Trophoblast cell (in vitro differentiated cells and primary cell): ENCODE measurements at regions not wholly inside any gene's neighbourhood (a gene's known extent, or its start where the extent isn't known, plus 50 kb on each side); places are given as distances from the start of the nearest gene placed in this dataset.

Source experiments
- DNase-seq, 2 donors: peaks; one replicate each; pipeline ENCODE4 v3.0.0-alpha.2; 2016
- H2AFZ ChIP-seq: 2 replicates; pipeline ENCODE4 v1.6.1; 2013; ENCODE audit warnings: low read length, moderate library complexity, mild to moderate bottlenecking; ENCODE audit not compliant: insufficient read depth, poor library complexity
- H2AK5ac ChIP-seq: 2 replicates; pipeline ENCODE4 v1.6.1; 2013; ENCODE audit warnings: mild to moderate bottlenecking, low read length
- H2BK120ac ChIP-seq: 2 replicates; pipeline ENCODE4 v1.6.1; 2013; ENCODE audit warnings: low read length, mild to moderate bottlenecking, moderate library complexity; ENCODE audit not compliant: insufficient read depth, poor library complexity
- H2BK12ac ChIP-seq: 2 replicates; pipeline ENCODE4 v1.6.1; 2013; ENCODE audit warnings: mild to moderate bottlenecking, low read length, moderate library complexity
- H2BK5ac ChIP-seq: 2 replicates; pipeline ENCODE4 v1.6.1; 2013; ENCODE audit warnings: low read length, low read depth, moderate library complexity, mild to moderate bottlenecking; ENCODE audit not compliant: poor library complexity
- H3K14ac ChIP-seq: 2 replicates; pipeline ENCODE4 v1.6.1; 2013; ENCODE audit warnings: mild to moderate bottlenecking, low read length
- H3K18ac ChIP-seq: 2 replicates; pipeline ENCODE4 v1.6.1; 2013; ENCODE audit warnings: mild to moderate bottlenecking, low read length
- H3K23ac ChIP-seq: 2 replicates; pipeline ENCODE4 v1.6.1; 2013; ENCODE audit warnings: low read length
- H3K27ac ChIP-seq: 2 replicates; pipeline ENCODE4 v1.5.1; 2013; ENCODE audit warnings: low read depth, mild to moderate bottlenecking, inconsistent platforms, low read length, moderate library complexity
- H3K27me3 ChIP-seq: 2 replicates; pipeline ENCODE4 v1.6.1; 2013; ENCODE audit warnings: inconsistent platforms, mild to moderate bottlenecking, low read length, moderate library complexity; ENCODE audit not compliant: insufficient read depth
- H3K36me3 ChIP-seq, 2 experiments: 1 replicate in 1 of 2; 2 replicates in 1 of 2; pipeline ENCODE4 v1.6.1; 2013; ENCODE audit warnings: low read length in 2 of 2, mild to moderate bottlenecking in 2 of 2, moderate library complexity in 1 of 2; ENCODE audit not compliant: insufficient read depth in 2 of 2, control insufficient read depth in 1 of 2
- H3K4ac ChIP-seq: 2 replicates; pipeline ENCODE4 v1.6.1; 2013; ENCODE audit warnings: low read depth, mild to moderate bottlenecking, low read length, moderate library complexity
- H3K4me1 ChIP-seq, 2 experiments: 1 replicate in 1 of 2; 2 replicates in 1 of 2; pipeline ENCODE4 v1.6.1; 2013; ENCODE audit warnings: low read length in 2 of 2, mild to moderate bottlenecking in 2 of 2, moderate library complexity in 1 of 2; ENCODE audit not compliant: insufficient read depth in 2 of 2, control insufficient read depth in 1 of 2
- H3K4me2 ChIP-seq: 2 replicates; pipeline ENCODE4 v1.6.1; 2013; ENCODE audit warnings: inconsistent platforms, mild to moderate bottlenecking, low read length, moderate library complexity
- H3K4me3 ChIP-seq: 2 replicates; pipeline ENCODE4 v1.5.1; 2013; ENCODE audit warnings: mild to moderate bottlenecking, low read depth, low read length, inconsistent platforms
- H3K79me1 ChIP-seq: one replicate; pipeline ENCODE4 v1.6.1; 2013; ENCODE audit warnings: low read length
- H3K79me2 ChIP-seq: 2 replicates; pipeline ENCODE4 v1.6.1; 2013; ENCODE audit warnings: low read length, mild to moderate bottlenecking; ENCODE audit not compliant: control insufficient read depth, insufficient read depth, poor library complexity
- H3K9ac ChIP-seq: 2 replicates; pipeline ENCODE4 v1.6.1; 2013; ENCODE audit warnings: mild to moderate bottlenecking, low read length
- H3K9me3 ChIP-seq: 2 replicates; pipeline ENCODE4 v1.6.1; 2013; ENCODE audit warnings: low read depth, mild to moderate bottlenecking, control low read depth, inconsistent platforms, low read length; ENCODE audit not compliant: insufficient read depth
- H4K12ac ChIP-seq: 2 replicates; pipeline ENCODE4 v1.6.1; 2013; ENCODE audit warnings: low read depth, mild to moderate bottlenecking, low read length, moderate library complexity
- H4K8ac ChIP-seq: 2 replicates; pipeline ENCODE4 v1.6.1; 2013; ENCODE audit warnings: low read depth, mild to moderate bottlenecking, low read length, moderate library complexity
- H4K91ac ChIP-seq: one replicate; pipeline ENCODE4 v1.6.1; 2013; ENCODE audit warnings: low read depth, mild to moderate bottlenecking, low read length, moderate library complexity
- WGBS: extraction: QIAGEN DNeasy Blood & Tissue Kit; methylation state at CpG from one replicate; pipeline ENCODE4 v1.1.7; 2013; ENCODE audit warnings: missing lambda C conversion rate; ENCODE audit not compliant: insufficient read length, insufficient coverage; ENCODE audit errors: extremely low coverage; 5-methylcytosine and 5-hydroxymethylcytosine counted together

- no peak overlapping the region for H3K23ac ChIP-seq
- H3K4ac ChIP-seq, result no peak overlapping the region
- H3K14ac ChIP-seq, result no peak overlapping the region
- H2AFZ ChIP-seq, result no peak overlapping the region
- no peaks in the 10 kb centered on the region for H3K79me2 ChIP-seq
- no peak overlapping the region for H3K4me2 ChIP-seq
- H2AK5ac ChIP-seq, result no peak overlapping the region
- no CpG with 5 or more reads among the region's 3 CpGs for WGBS
- no peak overlapping the region for H2BK120ac ChIP-seq
- H4K12ac ChIP-seq, result no peak overlapping the region
- H2BK5ac ChIP-seq, result no peak overlapping the region
- H3K4me1 ChIP-seq, result no peaks in the 10 kb centered on the region
- no peak overlapping the region for H4K91ac ChIP-seq
- no peaks in the 10 kb centered on the region for H3K9me3 ChIP-seq
- no peak overlapping the region for H3K18ac ChIP-seq
- no peak overlapping the region for H3K9ac ChIP-seq
- no peak overlapping the region for H2BK12ac ChIP-seq
- no peaks in the 10 kb centered on the region for H3K79me1 ChIP-seq
- DNase-seq, result no peak
- H3K36me3 ChIP-seq, result no peaks in the 10 kb centered on the region
- no peak overlapping the region for H3K27ac ChIP-seq
- no peak overlapping the region for H4K8ac ChIP-seq
- H3K4me3 ChIP-seq, result no peak overlapping the region
- H3K27me3 ChIP-seq, result no peaks in the 10 kb centered on the region
Observed at GRCh38 chr6:97732045-97732444, 449.0 kb upstream of the MMS22L start.

- Histone ChIP-seq H2BK12ac (no peak overlapping the region), H4K8ac (no peak overlapping the region), H2BK5ac (no peak overlapping the region), H2AFZ (no peak overlapping the region), H3K4me3 (no peak overlapping the region), H2AK5ac (no peak overlapping the region), H3K27me3 (no peaks in the 10 kb centered on the region), H3K14ac (no peak overlapping the region), H4K91ac (no peak overlapping the region), H3K79me1 (no peaks in the 10 kb centered on the region), H3K4me1 (peaks cover 0 to 4% of the 10 kb centered on the region in 2 experiments), H3K4me2 (no peak overlapping the region), H3K27ac (no peak overlapping the region), H3K4ac (no peak overlapping the region), H3K9ac (no peak overlapping the region), H2BK120ac (no peak overlapping the region), H3K23ac (no peak overlapping the region), H3K79me2 (no peaks in the 10 kb centered on the region), H3K9me3 (no peaks in the 10 kb centered on the region), H4K12ac (no peak overlapping the region), H3K18ac (no peak overlapping the region), H3K36me3 (no peaks in the 10 kb centered on the region)
- peak; percentile 66 to 76 for DNase-seq
- WGBS, result no CpG with 5 or more reads among the region's 3 CpGs
Observed at GRCh38 chr6:97757575-97757974, 474.6 kb upstream of the MMS22L start.

GRCh38 chr6:97765461-97765860 lies 482.4 kb upstream of the MMS22L start:
- no peak overlapping the region for H3K4me3 ChIP-seq
- H4K12ac ChIP-seq, result no peak overlapping the region
- H3K9me3 ChIP-seq, result no peaks in the 10 kb centered on the region
- no peak overlapping the region for H2BK12ac ChIP-seq
- H2BK120ac ChIP-seq, result no peak overlapping the region
- no peaks in the 10 kb centered on the region for H3K79me2 ChIP-seq
- peak; percentile 18 to 61 for DNase-seq
- H3K9ac ChIP-seq, result no peak overlapping the region
- H3K27ac ChIP-seq, result no peak overlapping the region
- no peaks in the 10 kb centered on the region for H3K4me1 ChIP-seq
- H2AFZ ChIP-seq, result no peak overlapping the region
- no peak overlapping the region for H3K4ac ChIP-seq
- no peak overlapping the region for H3K4me2 ChIP-seq
- H4K91ac ChIP-seq, result no peak overlapping the region
- no peaks in the 10 kb centered on the region for H3K27me3 ChIP-seq
- no peak overlapping the region for H4K8ac ChIP-seq
- H2BK5ac ChIP-seq, result no peak overlapping the region
- no peaks in the 10 kb centered on the region for H3K79me1 ChIP-seq
- H2AK5ac ChIP-seq, result no peak overlapping the region
- H3K23ac ChIP-seq, result no peak overlapping the region
- WGBS, result no CpG with 5 or more reads among the region's 1 CpG
- no peaks in the 10 kb centered on the region for H3K36me3 ChIP-seq
- H3K18ac ChIP-seq, result no peak overlapping the region
- H3K14ac ChIP-seq, result no peak overlapping the region

- Histone ChIP-seq H3K9me3 (no peaks in the 10 kb centered on the region), H3K9ac (no peak overlapping the region), H3K4me3 (no peak overlapping the region), H3K18ac (no peak overlapping the region), H2AFZ (no peak overlapping the region), H2AK5ac (no peak overlapping the region), H4K8ac (no peak overlapping the region), H3K27me3 (no peaks in the 10 kb centered on the region), H2BK5ac (no peak overlapping the region), H3K23ac (no peak overlapping the region), H4K12ac (no peak overlapping the region), H3K14ac (no peak overlapping the region), H3K36me3 (no peaks in the 10 kb centered on the region), H2BK12ac (no peak overlapping the region), H4K91ac (no peak overlapping the region), H3K4me1 (peaks cover 4 to 8% of the 10 kb centered on the region in 2 experiments), H2BK120ac (no peak overlapping the region), H3K4ac (no peak overlapping the region), H3K79me1 (peaks cover 3% of the 10 kb centered on the region), H3K79me2 (no peaks in the 10 kb centered on the region), H3K4me2 (no peak overlapping the region), H3K27ac (no peak overlapping the region)
- DNase-seq, result no peak
- WGBS, result no CpG with 5 or more reads among the region's 2 CpGs
Observed at GRCh38 chr6:97771372-97771771, 488.4 kb upstream of the MMS22L start.
